GM06990 (cell line): ENCODE measurements at regions not wholly inside any gene's neighbourhood (a gene's known extent, or its start where the extent isn't known, plus 50 kb on each side); places are given as distances from the start of the nearest gene placed in this dataset.
"Not testable (repeated sequence)": the region's sequence is repeated elsewhere in the genome, so short reads cannot be mapped to it uniquely, and the experiment has no call there.

Experiments used
- DNase-seq: peaks from one replicate; pipeline ENCODE4 v3.0.0-alpha.2; 2011; ENCODE audit not compliant: insufficient read length; ENCODE audit errors: extremely low read depth
- H3K27me3 ChIP-seq: replicated peaks from 2 replicates; pipeline ENCODE4 v1.6.0; 2011; ENCODE audit warnings: low read length; ENCODE audit not compliant: control insufficient read depth, insufficient read depth
- H3K36me3 ChIP-seq: 2 replicates; pipeline ENCODE4 v1.5.1; 2011; ENCODE audit warnings: low read length; ENCODE audit not compliant: control insufficient read depth, insufficient read depth
- H3K4me3 ChIP-seq: replicated peaks from 2 replicates; pipeline ENCODE4 v1.5.1; 2011; ENCODE audit warnings: low read depth, mild to moderate bottlenecking, control low read depth, low read length
- CTCF ChIP-seq: IDR thresholded peaks from 2 replicates; pipeline ENCODE4 v1.5.1; 2011; ENCODE audit warnings: low read length, control low read depth, mild to moderate bottlenecking, inconsistent platforms; ENCODE audit not compliant: insufficient read depth, poor library complexity, severe bottlenecking

GRCh38 chr16:35154627-35155026 is 1695.2 kb downstream of the TP53TG3F start:
- no peak overlapping the region for H3K4me3 ChIP-seq
- H3K36me3 ChIP-seq, result no peaks in the 10 kb centered on the region
- no peak for DNase-seq
- H3K27me3 ChIP-seq, result no peaks in the 10 kb centered on the region
- TF ChIP-seq CTCF, result no peak

GRCh38 chr16:35157549-35157948 is 1698.1 kb downstream of the TP53TG3F start:
- H3K4me3 ChIP-seq, H3K36me3 ChIP-seq, DNase-seq, H3K27me3 ChIP-seq: not testable (repeated sequence)

- H3K27me3 ChIP-seq, H3K36me3 ChIP-seq, H3K4me3 ChIP-seq, DNase-seq: not testable (repeated sequence)
Measured at GRCh38 chr16:35169324-35169723, 1709.9 kb downstream of the TP53TG3F start.

GRCh38 chr16:35170061-35170460 is 1710.6 kb downstream of the TP53TG3F start:
- H3K4me3 ChIP-seq, H3K36me3 ChIP-seq, H3K27me3 ChIP-seq, DNase-seq: not testable (repeated sequence)

- DNase-seq, result no peak
- H3K4me3 ChIP-seq, result no peak overlapping the region
- no peaks in the 10 kb centered on the region for H3K36me3 ChIP-seq
- TF ChIP-seq CTCF, result no peak
- no peaks in the 10 kb centered on the region for H3K27me3 ChIP-seq
Measured at GRCh38 chr16:35170610-35171009, 1711.2 kb downstream of the TP53TG3F start.

GRCh38 chr16:35171106-35171505 is 1711.7 kb downstream of the TP53TG3F start:
- TF ChIP-seq CTCF, result no peak
- H3K4me3 ChIP-seq, result no peak overlapping the region
- no peaks in the 10 kb centered on the region for H3K27me3 ChIP-seq
- no peak for DNase-seq
- no peaks in the 10 kb centered on the region for H3K36me3 ChIP-seq

- Histone ChIP-seq H3K27me3 (no peaks in the 10 kb centered on the region), H3K36me3 (no peaks in the 10 kb centered on the region), H3K4me3 (no peak overlapping the region)
- no peak for TF ChIP-seq CTCF
- no peak for DNase-seq
Measured at GRCh38 chr16:35173295-35173694, 1713.9 kb downstream of the TP53TG3F start.
